Activated CD4-positive, alpha-beta memory T cell treated with anti-CD3 and anti-CD28 coated beads, Interleukin-2, amount 10 ng/mL, durations not matched to agents 7 days and 5 days (primary cell): ENCODE measurements at regions not wholly inside any gene's neighbourhood (a gene's known extent, or its start where the extent isn't known, plus 50 kb on each side); places are given as distances from the start of the nearest gene placed in this dataset.
"Not testable (repeated sequence)": the region's sequence is repeated elsewhere in the genome, so short reads cannot be mapped to it uniquely, and the experiment has no call there.

Source experiments
- CTCF ChIA-PET: fragments of 350-600 bp; sonication (Branson Sonifier 250); formaldehyde crosslinking; loops from one replicate; lab custom pipeline; 2021; ENCODE audit warnings: antibody characterized with exemption, inconsistent platforms; lab: Charles Lee
- POLR2A ChIA-PET: fragments of 350-600 bp; sonication (Branson Sonifier 250); formaldehyde crosslinking; loops from one replicate; lab custom pipeline; 2021; ENCODE audit warnings: antibody characterized with exemption; lab: Charles Lee
- DNase-seq: peaks from one replicate; pipeline ENCODE4 v3.0.0-alpha.2; 2020
- H3K27ac Mint-ChIP-seq: one replicate; pipeline ENCODE4 v1.8.0; 2021; ENCODE audit warnings: mild to moderate bottlenecking, mixed read lengths
- H3K27me3 Mint-ChIP-seq: one replicate; pipeline ENCODE4 v1.8.0; 2021; ENCODE audit warnings: mixed read lengths
- H3K36me3 Mint-ChIP-seq: one replicate; pipeline ENCODE4 v1.8.0; 2021; ENCODE audit warnings: low read depth, mixed read lengths
- H3K4me1 Mint-ChIP-seq: one replicate; pipeline ENCODE4 v1.8.0; 2021; ENCODE audit warnings: mixed read lengths
- H3K4me3 Mint-ChIP-seq: one replicate; pipeline ENCODE4 v1.8.0; 2021; ENCODE audit warnings: mild to moderate bottlenecking, mixed read lengths
- H3K9me3 Mint-ChIP-seq: one replicate; pipeline ENCODE4 v1.8.0; 2021; ENCODE audit warnings: mixed read lengths

- POLR2A ChIA-PET = no interaction called here
- CTCF ChIA-PET = no interaction called here
- no peaks in the 10 kb centered on the region for H3K27me3 Mint-ChIP-seq
- no peaks in the 10 kb centered on the region for H3K36me3 Mint-ChIP-seq
- no peak for DNase-seq
- H3K9me3 Mint-ChIP-seq = no peaks in the 10 kb centered on the region
- no peak overlapping the region for H3K4me3 Mint-ChIP-seq
- no peaks in the 10 kb centered on the region for H3K4me1 Mint-ChIP-seq
- H3K27ac Mint-ChIP-seq = no peak overlapping the region
These were observed 607.7 kb upstream of the CITED2 start for GRCh38 chr6:139982195-139982594.

- Mint-ChIP-seq H3K27ac (no peak overlapping the region), H3K4me1 (no peaks in the 10 kb centered on the region), H3K27me3 (no peaks in the 10 kb centered on the region), H3K4me3 (no peak overlapping the region), H3K36me3 (no peaks in the 10 kb centered on the region), H3K9me3 (no peaks in the 10 kb centered on the region)
- POLR2A ChIA-PET = no interaction called here
- CTCF ChIA-PET = no interaction called here
- no peak for DNase-seq
These were observed 607.3 kb upstream of the CITED2 start for GRCh38 chr6:139981768-139982181.

- Mint-ChIP-seq H3K4me1 (no peaks in the 10 kb centered on the region), H3K27ac (no peak overlapping the region), H3K9me3 (no peaks in the 10 kb centered on the region), H3K36me3 (no peaks in the 10 kb centered on the region), H3K4me3 (no peak overlapping the region), H3K27me3 (no peaks in the 10 kb centered on the region)
- no peak for DNase-seq
- POLR2A ChIA-PET = no interaction called here
- CTCF ChIA-PET = no interaction called here
These were observed 606.7 kb upstream of the CITED2 start for GRCh38 chr6:139981066-139981624.

- H3K27me3 Mint-ChIP-seq, H3K4me1 Mint-ChIP-seq, DNase-seq, H3K27ac Mint-ChIP-seq, POLR2A ChIA-PET, H3K9me3 Mint-ChIP-seq, H3K4me3 Mint-ChIP-seq, H3K36me3 Mint-ChIP-seq, CTCF ChIA-PET: not testable (repeated sequence)
These were observed 606.2 kb upstream of the CITED2 start for GRCh38 chr6:139980631-139981030.

GRCh38 chr6:139979021-139979725, 604.7 kb upstream of the CITED2 start:
- H3K27me3 Mint-ChIP-seq = peaks cover 2% of the 10 kb centered on the region
- no peaks in the 10 kb centered on the region for H3K36me3 Mint-ChIP-seq
- ChIA-PET CTCF (no interaction called here), POLR2A (no interaction called here)
- H3K4me1 Mint-ChIP-seq = no peaks in the 10 kb centered on the region
- H3K9me3 Mint-ChIP-seq = no peaks in the 10 kb centered on the region
- no peak for DNase-seq
- H3K4me3 Mint-ChIP-seq = no peak overlapping the region
- H3K27ac Mint-ChIP-seq = no peak overlapping the region

- ChIA-PET POLR2A (interaction anchor here (0.8 kb wide), 1 partner anchor 603 kb away, joined by 4 read pairs; the partner anchor contains the start of gene CITED2), CTCF (no interaction called here)
- H3K9me3 Mint-ChIP-seq = no peaks in the 10 kb centered on the region
- H3K4me1 Mint-ChIP-seq = no peaks in the 10 kb centered on the region
- peaks cover 2% of the 10 kb centered on the region for H3K27me3 Mint-ChIP-seq
- no peak for DNase-seq
- H3K4me3 Mint-ChIP-seq = no peak overlapping the region
- H3K27ac Mint-ChIP-seq = no peak overlapping the region
- H3K36me3 Mint-ChIP-seq = no peaks in the 10 kb centered on the region
These were observed 603.5 kb upstream of the CITED2 start for GRCh38 chr6:139977887-139978332.

GRCh38 chr6:139973669-139974344, 599.4 kb upstream of the CITED2 start:
- no peaks in the 10 kb centered on the region for H3K9me3 Mint-ChIP-seq
- H3K27ac Mint-ChIP-seq = no peak overlapping the region
- H3K4me1 Mint-ChIP-seq = no peaks in the 10 kb centered on the region
- no peak for DNase-seq
- ChIA-PET POLR2A (no interaction called here), CTCF (no interaction called here)
- H3K27me3 Mint-ChIP-seq = peaks cover 4% of the 10 kb centered on the region
- H3K36me3 Mint-ChIP-seq = no peaks in the 10 kb centered on the region
- no peak overlapping the region for H3K4me3 Mint-ChIP-seq

GRCh38 chr6:139972116-139972515, 597.7 kb upstream of the CITED2 start:
- H3K27ac Mint-ChIP-seq = no peak overlapping the region
- peaks cover 4% of the 10 kb centered on the region for H3K27me3 Mint-ChIP-seq
- no peak overlapping the region for H3K4me3 Mint-ChIP-seq
- POLR2A ChIA-PET = no interaction called here
- DNase-seq = no peak
- CTCF ChIA-PET = no interaction called here
- H3K36me3 Mint-ChIP-seq = no peaks in the 10 kb centered on the region
- H3K4me1 Mint-ChIP-seq = no peaks in the 10 kb centered on the region
- no peaks in the 10 kb centered on the region for H3K9me3 Mint-ChIP-seq

- Mint-ChIP-seq H3K27me3 (peaks cover 2% of the 10 kb centered on the region), H3K9me3 (no peaks in the 10 kb centered on the region), H3K4me3 (no peak overlapping the region), H3K36me3 (no peaks in the 10 kb centered on the region), H3K4me1 (no peaks in the 10 kb centered on the region), H3K27ac (no peak overlapping the region)
- CTCF ChIA-PET = no interaction called here
- POLR2A ChIA-PET = no interaction called here
- DNase-seq = no peak
These were observed 596.1 kb upstream of the CITED2 start for GRCh38 chr6:139970591-139970991.

GRCh38 chr6:139967497-139967896, 593.0 kb upstream of the CITED2 start:
- no peak overlapping the region for H3K27ac Mint-ChIP-seq
- H3K4me3 Mint-ChIP-seq = no peak overlapping the region
- no peaks in the 10 kb centered on the region for H3K36me3 Mint-ChIP-seq
- H3K27me3 Mint-ChIP-seq = peaks cover 2% of the 10 kb centered on the region
- ChIA-PET CTCF (no interaction called here), POLR2A (no interaction called here)
- no peak for DNase-seq
- no peaks in the 10 kb centered on the region for H3K9me3 Mint-ChIP-seq
- no peaks in the 10 kb centered on the region for H3K4me1 Mint-ChIP-seq

GRCh38 chr6:139965393-139965792, 590.9 kb upstream of the CITED2 start:
- Mint-ChIP-seq H3K36me3 (no peaks in the 10 kb centered on the region), H3K9me3 (no peaks in the 10 kb centered on the region), H3K27ac (no peak overlapping the region), H3K27me3 (no peaks in the 10 kb centered on the region), H3K4me3 (no peak overlapping the region), H3K4me1 (no peaks in the 10 kb centered on the region)
- CTCF ChIA-PET = no interaction called here
- POLR2A ChIA-PET = no interaction called here
- no peak for DNase-seq

GRCh38 chr6:139964737-139965136, 590.3 kb upstream of the CITED2 start:
- no peak for DNase-seq
- H3K27me3 Mint-ChIP-seq = no peaks in the 10 kb centered on the region
- H3K9me3 Mint-ChIP-seq = no peaks in the 10 kb centered on the region
- CTCF ChIA-PET = no interaction called here
- POLR2A ChIA-PET = no interaction called here
- H3K27ac Mint-ChIP-seq = no peak overlapping the region
- H3K4me1 Mint-ChIP-seq = no peaks in the 10 kb centered on the region
- H3K4me3 Mint-ChIP-seq = no peak overlapping the region
- no peaks in the 10 kb centered on the region for H3K36me3 Mint-ChIP-seq

- Mint-ChIP-seq H3K4me3 (no peak overlapping the region), H3K27ac (no peak overlapping the region), H3K36me3 (no peaks in the 10 kb centered on the region), H3K27me3 (no peaks in the 10 kb centered on the region), H3K9me3 (no peaks in the 10 kb centered on the region), H3K4me1 (no peaks in the 10 kb centered on the region)
- POLR2A ChIA-PET = no interaction called here
- no peak for DNase-seq
- CTCF ChIA-PET = no interaction called here
These were observed 588.4 kb upstream of the CITED2 start for GRCh38 chr6:139962654-139963347.
